GM23338 (cell line): ENCODE measurements at regions not wholly inside any gene's neighbourhood (a gene's known extent, or its start where the extent isn't known, plus 50 kb on each side); places are given as distances from the start of the nearest gene placed in this dataset.
"Not testable (repeated sequence)": the region's sequence is repeated elsewhere in the genome, so short reads cannot be mapped to it uniquely, and the experiment has no call there.

Experiments used
- ATAC-seq: fragments of 200-7000 bp; cut with Tn5 transposase; 3 replicates; pipeline ENCODE4 v1.9.1; 2020
- DNase-seq: peaks from one replicate; pipeline ENCODE4 v3.0.0-alpha.2; 2015; ENCODE audit warnings: low spot score
- H2AFZ ChIP-seq: fragments of 200-600 bp; sonication (generic); 2 replicates; pipeline ENCODE4 v1.8.0; 2016; ENCODE audit warnings: antibody characterized with exemption, mild to moderate bottlenecking, moderate library complexity
- H3F3A ChIP-seq: fragments of 200-600 bp; sonication (generic); replicated peaks from 2 replicates; pipeline ENCODE4 v1.8.0; 2017; ENCODE audit warnings: antibody characterized with exemption, mixed run types, low read depth
- H3K27ac ChIP-seq: fragments of 200-600 bp; sonication (generic); 2 replicates; pipeline ENCODE4 v1.6.1; 2016; ENCODE audit warnings: low read depth
- H3K27me3 ChIP-seq: fragments of 200-600 bp; sonication (generic); 2 replicates; pipeline ENCODE4 v1.8.0; 2016; ENCODE audit warnings: mild to moderate bottlenecking, mixed run types, moderate library complexity; ENCODE audit not compliant: insufficient read depth
- H3K36me3 ChIP-seq: fragments of 200-600 bp; sonication (generic); 2 replicates; pipeline ENCODE4 v1.8.0; 2016; ENCODE audit warnings: mild to moderate bottlenecking; ENCODE audit not compliant: insufficient read depth
- H3K4me1 ChIP-seq: fragments of 200-600 bp; sonication (generic); 2 replicates; pipeline ENCODE4 v1.8.0; 2016; ENCODE audit warnings: mild to moderate bottlenecking, moderate library complexity; ENCODE audit not compliant: insufficient read depth
- H3K4me2 ChIP-seq: fragments of 200-600 bp; sonication (generic); 2 replicates; pipeline ENCODE4 v1.7.1; 2017; ENCODE audit warnings: mixed run types
- H3K4me3 ChIP-seq: fragments of 200-600 bp; sonication (generic); 2 replicates; pipeline ENCODE4 v1.6.1; 2016; ENCODE audit warnings: mixed run types
- H3K79me2 ChIP-seq: fragments of 200-600 bp; sonication (generic); replicated peaks from 2 replicates; pipeline ENCODE4 v1.8.0; 2017; ENCODE audit warnings: mild to moderate bottlenecking; ENCODE audit not compliant: insufficient read depth
- H3K9me2 ChIP-seq: fragments of 200-600 bp; sonication (generic); 2 replicates; pipeline ENCODE4 v1.8.0; 2017; ENCODE audit not compliant: insufficient read depth
- H4K20me1 ChIP-seq: fragments of 200-600 bp; sonication (generic); replicated peaks from 2 replicates; pipeline ENCODE4 v1.8.0; 2017; ENCODE audit warnings: mild to moderate bottlenecking; ENCODE audit not compliant: insufficient read depth
- H3K27ac Mint-ChIP-seq: 2 replicates; pipeline ENCODE4 v1.8.0; 2020; ENCODE audit warnings: inconsistent platforms, mild to moderate bottlenecking, moderate library complexity, mixed read lengths
- H3K27me3 Mint-ChIP-seq: 3 replicates; pipeline ENCODE4 v1.8.0; 2022; ENCODE audit warnings: low read depth, mild to moderate bottlenecking, moderate library complexity, mixed read lengths, inconsistent platforms; ENCODE audit not compliant: insufficient read depth, poor library complexity
- H3K36me3 Mint-ChIP-seq: 3 replicates; pipeline ENCODE4 v1.8.0; 2021; ENCODE audit warnings: low read depth, mild to moderate bottlenecking, inconsistent platforms, moderate library complexity, mixed read lengths
- H3K4me1 Mint-ChIP-seq: 3 replicates; pipeline ENCODE4 v1.8.0; 2020; ENCODE audit warnings: mild to moderate bottlenecking, inconsistent platforms, mixed read lengths
- H3K4me3 Mint-ChIP-seq: 3 replicates; pipeline ENCODE4 v1.8.0; 2021; ENCODE audit warnings: moderate library complexity, mild to moderate bottlenecking, inconsistent platforms, mixed read lengths
- H3K9me3 Mint-ChIP-seq: 3 replicates; pipeline ENCODE4 v1.8.0; 2020; ENCODE audit warnings: moderate library complexity, mild to moderate bottlenecking, inconsistent platforms, mixed read lengths
- EZH2phosphoT487 ChIP-seq: fragments of 200-600 bp; sonication (generic); IDR thresholded peaks from one replicate; pipeline ENCODE4 v1.8.1; 2018; ENCODE audit warnings: antibody characterized with exemption; ENCODE audit not compliant: unreplicated experiment
- JUNB ChIP-seq: IDR thresholded peaks from one replicate; pipeline ENCODE4 v1.6.1; 2016; ENCODE audit warnings: antibody characterized with exemption; ENCODE audit not compliant: unreplicated experiment
- STAT1 ChIP-seq: IDR thresholded peaks from one replicate; pipeline ENCODE4 v1.6.1; 2016; ENCODE audit warnings: antibody characterized with exemption; ENCODE audit not compliant: unreplicated experiment
- ZNF331 ChIP-seq: fragments of 250-450 bp; sonication (Bioruptor Pico); IDR thresholded peaks from 2 replicates; pipeline ENCODE4 v1.5.0; 2020; ENCODE audit warnings: low read depth, mild to moderate bottlenecking, moderate library complexity
- TF ChIP-seq, protein P1 (sequence below): fragments of 250-450 bp; sonication (Bioruptor Pico); IDR thresholded peaks from 2 replicates; pipeline ENCODE4 v1.5.0; 2020; ENCODE audit warnings: mild to moderate bottlenecking, moderate library complexity
- TF ChIP-seq, protein P2 (sequence below), 2 experiments: fragments of 200-600 bp in 1 of 2; sonication (generic) in 1 of 2; conservative IDR thresholded peaks; 2 replicates each; pipeline versions ENCODE4 v1.5.1 to v1.6.1; 2016 to 2017; ENCODE audit warnings: antibody characterized with exemption in 2 of 2, low read depth in 2 of 2, mild to moderate bottlenecking in 2 of 2, moderate library complexity in 1 of 2

DNA sequence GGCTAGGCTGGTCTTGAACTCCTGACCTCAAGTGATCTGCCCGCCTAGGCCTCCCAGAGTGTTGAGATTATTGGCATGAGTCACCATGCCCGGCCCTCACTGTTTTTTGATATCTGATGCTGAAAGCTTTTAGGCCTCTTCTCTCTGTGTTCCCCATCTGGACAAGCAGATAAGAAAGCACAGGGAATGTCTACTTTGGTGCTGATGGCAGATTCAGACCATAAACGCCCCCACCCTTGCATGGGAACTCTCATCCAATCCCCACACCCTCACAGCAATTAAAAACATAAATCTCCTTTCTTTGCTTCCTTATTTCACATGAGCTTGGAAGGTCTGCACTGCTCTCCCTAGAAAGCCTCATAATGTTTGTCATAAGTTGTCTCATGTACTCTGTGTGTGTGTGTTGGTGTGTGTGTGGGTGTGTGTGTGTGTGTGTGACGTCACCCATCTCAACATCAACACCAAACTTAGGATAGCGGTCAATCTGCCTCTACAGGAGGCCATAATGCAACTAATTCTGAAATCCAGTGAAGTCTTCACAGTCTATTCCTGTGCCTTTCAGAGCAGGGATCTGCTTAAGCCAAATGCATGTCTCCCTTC lies 335.6 kb upstream of the USP9Y start (continued):
- TF ChIP-seq, protein P1, sequence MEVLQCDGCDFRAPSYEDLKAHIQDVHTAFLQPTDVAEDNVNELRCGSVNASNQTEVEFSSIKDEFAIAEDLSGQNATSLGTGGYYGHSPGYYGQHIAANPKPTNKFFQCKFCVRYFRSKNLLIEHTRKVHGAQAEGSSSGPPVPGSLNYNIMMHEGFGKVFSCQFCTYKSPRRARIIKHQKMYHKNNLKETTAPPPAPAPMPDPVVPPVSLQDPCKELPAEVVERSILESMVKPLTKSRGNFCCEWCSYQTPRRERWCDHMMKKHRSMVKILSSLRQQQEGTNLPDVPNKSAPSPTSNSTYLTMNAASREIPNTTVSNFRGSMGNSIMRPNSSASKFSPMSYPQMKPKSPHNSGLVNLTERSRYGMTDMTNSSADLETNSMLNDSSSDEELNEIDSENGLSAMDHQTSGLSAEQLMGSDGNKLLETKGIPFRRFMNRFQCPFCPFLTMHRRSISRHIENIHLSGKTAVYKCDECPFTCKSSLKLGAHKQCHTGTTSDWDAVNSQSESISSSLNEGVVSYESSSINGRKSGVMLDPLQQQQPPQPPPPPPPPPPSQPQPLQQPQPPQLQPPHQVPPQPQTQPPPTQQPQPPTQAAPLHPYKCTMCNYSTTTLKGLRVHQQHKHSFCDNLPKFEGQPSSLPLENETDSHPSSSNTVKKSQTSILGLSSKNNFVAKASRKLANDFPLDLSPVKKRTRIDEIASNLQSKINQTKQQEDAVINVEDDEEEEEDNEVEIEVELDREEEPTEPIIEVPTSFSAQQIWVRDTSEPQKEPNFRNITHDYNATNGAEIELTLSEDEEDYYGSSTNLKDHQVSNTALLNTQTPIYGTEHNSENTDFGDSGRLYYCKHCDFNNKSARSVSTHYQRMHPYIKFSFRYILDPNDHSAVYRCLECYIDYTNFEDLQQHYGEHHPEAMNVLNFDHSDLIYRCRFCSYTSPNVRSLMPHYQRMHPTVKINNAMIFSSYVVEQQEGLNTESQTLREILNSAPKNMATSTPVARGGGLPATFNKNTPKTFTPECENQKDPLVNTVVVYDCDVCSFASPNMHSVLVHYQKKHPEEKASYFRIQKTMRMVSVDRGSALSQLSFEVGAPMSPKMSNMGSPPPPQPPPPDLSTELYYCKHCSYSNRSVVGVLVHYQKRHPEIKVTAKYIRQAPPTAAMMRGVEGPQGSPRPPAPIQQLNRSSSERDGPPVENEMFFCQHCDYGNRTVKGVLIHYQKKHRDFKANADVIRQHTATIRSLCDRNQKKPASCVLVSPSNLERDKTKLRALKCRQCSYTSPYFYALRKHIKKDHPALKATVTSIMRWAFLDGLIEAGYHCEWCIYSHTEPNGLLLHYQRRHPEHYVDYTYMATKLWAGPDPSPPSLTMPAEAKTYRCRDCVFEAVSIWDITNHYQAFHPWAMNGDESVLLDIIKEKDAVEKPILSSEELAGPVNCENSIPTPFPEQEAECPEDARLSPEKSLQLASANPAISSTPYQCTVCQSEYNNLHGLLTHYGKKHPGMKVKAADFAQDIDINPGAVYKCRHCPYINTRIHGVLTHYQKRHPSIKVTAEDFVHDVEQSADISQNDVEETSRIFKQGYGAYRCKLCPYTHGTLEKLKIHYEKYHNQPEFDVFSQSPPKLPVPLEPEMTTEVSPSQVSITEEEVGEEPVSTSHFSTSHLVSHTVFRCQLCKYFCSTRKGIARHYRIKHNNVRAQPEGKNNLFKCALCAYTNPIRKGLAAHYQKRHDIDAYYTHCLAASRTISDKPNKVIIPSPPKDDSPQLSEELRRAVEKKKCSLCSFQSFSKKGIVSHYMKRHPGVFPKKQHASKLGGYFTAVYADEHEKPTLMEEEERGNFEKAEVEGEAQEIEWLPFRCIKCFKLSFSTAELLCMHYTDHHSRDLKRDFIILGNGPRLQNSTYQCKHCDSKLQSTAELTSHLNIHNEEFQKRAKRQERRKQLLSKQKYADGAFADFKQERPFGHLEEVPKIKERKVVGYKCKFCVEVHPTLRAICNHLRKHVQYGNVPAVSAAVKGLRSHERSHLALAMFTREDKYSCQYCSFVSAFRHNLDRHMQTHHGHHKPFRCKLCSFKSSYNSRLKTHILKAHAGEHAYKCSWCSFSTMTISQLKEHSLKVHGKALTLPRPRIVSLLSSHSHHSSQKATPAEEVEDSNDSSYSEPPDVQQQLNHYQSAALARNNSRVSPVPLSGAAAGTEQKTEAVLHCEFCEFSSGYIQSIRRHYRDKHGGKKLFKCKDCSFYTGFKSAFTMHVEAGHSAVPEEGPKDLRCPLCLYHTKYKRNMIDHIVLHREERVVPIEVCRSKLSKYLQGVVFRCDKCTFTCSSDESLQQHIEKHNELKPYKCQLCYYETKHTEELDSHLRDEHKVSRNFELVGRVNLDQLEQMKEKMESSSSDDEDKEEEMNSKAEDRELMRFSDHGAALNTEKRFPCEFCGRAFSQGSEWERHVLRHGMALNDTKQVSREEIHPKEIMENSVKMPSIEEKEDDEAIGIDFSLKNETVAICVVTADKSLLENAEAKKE (CRISPR knock-in tag), result no peak
- TF ChIP-seq JUNB (no peak), STAT1 (no peak), ZNF331 (CRISPR knock-in tag) (no peak), EZH2phosphoT487 (no peak)
- TF ChIP-seq, protein P2, sequence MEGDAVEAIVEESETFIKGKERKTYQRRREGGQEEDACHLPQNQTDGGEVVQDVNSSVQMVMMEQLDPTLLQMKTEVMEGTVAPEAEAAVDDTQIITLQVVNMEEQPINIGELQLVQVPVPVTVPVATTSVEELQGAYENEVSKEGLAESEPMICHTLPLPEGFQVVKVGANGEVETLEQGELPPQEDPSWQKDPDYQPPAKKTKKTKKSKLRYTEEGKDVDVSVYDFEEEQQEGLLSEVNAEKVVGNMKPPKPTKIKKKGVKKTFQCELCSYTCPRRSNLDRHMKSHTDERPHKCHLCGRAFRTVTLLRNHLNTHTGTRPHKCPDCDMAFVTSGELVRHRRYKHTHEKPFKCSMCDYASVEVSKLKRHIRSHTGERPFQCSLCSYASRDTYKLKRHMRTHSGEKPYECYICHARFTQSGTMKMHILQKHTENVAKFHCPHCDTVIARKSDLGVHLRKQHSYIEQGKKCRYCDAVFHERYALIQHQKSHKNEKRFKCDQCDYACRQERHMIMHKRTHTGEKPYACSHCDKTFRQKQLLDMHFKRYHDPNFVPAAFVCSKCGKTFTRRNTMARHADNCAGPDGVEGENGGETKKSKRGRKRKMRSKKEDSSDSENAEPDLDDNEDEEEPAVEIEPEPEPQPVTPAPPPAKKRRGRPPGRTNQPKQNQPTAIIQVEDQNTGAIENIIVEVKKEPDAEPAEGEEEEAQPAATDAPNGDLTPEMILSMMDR (conservative IDR thresholded peaks at IDR 0.05; ENCODE audit: low read depth in 2 of 2), result no peak

DNA sequence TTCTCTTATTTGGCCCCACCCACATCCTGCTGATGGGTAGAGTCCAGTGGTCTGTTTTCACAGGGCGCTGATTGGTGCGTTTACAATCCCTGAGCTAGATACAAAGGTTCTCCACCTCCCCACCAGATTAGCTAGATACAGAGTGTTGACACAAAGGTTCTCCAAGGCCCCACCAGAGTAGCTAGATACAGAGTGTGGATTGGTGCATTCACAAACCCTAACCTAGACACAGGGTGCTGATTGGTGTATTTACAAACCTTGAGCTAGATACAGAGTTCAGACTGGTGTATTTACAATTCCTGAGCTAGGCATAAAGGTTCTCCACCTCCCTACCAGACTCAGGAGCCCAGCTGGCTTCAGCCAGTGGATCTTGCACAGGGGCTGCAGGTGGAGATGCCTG lies 326.4 kb upstream of the USP9Y start:
- H3F3A ChIP-seq, H4K20me1 ChIP-seq, H3K4me2 ChIP-seq, H3K27me3 Mint-ChIP-seq, H3K4me1 Mint-ChIP-seq, ATAC-seq, H3K27ac ChIP-seq, H3K4me3 ChIP-seq, H3K79me2 ChIP-seq, DNase-seq, H3K4me1 ChIP-seq, H2AFZ ChIP-seq, H3K27ac Mint-ChIP-seq, H3K27me3 ChIP-seq, H3K36me3 ChIP-seq, H3K36me3 Mint-ChIP-seq, H3K4me3 Mint-ChIP-seq, H3K9me2 ChIP-seq: not testable (repeated sequence)
- H3K9me3 Mint-ChIP-seq, result peaks cover 36% of the 10 kb centered on the region

DNA sequence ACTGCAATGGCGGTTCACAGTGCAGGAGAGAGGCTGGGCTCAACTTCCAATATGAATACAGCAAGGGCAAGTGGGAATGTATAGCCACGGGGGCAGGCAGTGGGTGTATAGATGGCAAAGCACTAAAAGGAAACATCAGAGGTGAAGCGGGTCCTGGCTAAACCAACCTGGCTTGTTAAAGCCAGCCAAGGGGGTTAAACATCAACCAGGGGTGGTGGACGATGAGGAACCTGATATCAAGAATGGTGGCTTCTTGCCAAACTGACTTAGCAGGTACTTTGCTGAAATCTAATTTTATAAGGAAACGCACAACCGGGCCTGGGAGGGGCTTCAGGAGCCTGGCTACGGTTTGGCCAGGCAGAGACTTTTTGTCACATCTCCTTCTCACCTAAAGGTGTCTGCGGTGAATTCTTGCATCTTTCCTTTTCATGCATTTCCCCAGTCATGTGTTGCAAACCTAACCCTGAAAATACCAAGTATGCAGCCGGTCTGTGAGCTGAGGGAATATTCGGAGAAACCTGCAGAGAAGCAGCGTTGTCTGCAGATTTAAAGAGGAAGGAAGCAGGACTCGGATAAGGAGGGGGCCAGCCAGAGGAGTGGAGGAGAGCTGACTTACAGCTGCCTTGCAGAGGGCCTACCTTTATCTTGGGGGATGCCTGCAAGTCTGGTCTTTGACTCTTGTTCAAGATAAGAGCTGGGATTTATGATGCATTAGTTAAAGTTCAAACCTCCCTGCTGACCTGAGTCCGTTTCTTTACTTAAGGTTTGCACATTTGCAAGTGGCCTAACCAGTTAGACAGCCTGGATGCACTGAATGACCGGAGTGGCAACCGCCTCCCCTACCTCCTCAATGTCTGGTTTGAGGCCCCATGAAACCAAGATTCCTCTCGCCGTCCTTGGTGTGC lies 309.1 kb upstream of the USP9Y start:
- H3K27ac ChIP-seq, H3K4me2 ChIP-seq, H3K4me1 Mint-ChIP-seq, H3K27me3 ChIP-seq, H3K4me3 ChIP-seq, H4K20me1 ChIP-seq, H3K36me3 ChIP-seq, H3K4me1 ChIP-seq, ATAC-seq, H3F3A ChIP-seq, H3K79me2 ChIP-seq, H3K9me2 ChIP-seq, DNase-seq, H3K27ac Mint-ChIP-seq, H3K27me3 Mint-ChIP-seq, H3K4me3 Mint-ChIP-seq, H2AFZ ChIP-seq, H3K36me3 Mint-ChIP-seq: not testable (repeated sequence)
- H3K9me3 Mint-ChIP-seq, result peaks cover 46% of the 10 kb centered on the region
